ENCODE measurements at regions not wholly inside any gene's neighbourhood (a gene's known extent, or its start where the extent isn't known, plus 50 kb on each side); places are given as distances from the start of the nearest gene placed in this dataset.

DNA sequence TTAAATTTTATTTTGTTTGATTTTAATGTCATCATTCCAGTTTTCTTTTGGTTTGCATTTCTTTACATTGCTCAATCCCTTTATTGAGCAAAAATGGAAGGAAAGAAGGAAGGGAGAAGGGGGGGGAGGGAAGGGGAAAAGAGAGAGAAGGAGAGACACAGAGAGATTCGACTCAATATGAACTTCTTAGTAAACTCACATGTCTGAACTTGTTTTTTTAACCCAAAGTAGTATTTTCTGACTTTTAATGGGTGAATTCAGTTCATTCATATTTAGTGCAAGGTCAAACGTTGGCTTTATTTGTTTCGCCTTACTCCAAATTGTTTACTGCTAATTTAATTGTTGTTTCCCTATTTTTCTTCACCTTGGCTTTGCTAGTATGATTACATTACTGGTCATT lies 278.6 kb downstream of the COL12A1 start:
- TF ChIP-seq, protein P1, sequence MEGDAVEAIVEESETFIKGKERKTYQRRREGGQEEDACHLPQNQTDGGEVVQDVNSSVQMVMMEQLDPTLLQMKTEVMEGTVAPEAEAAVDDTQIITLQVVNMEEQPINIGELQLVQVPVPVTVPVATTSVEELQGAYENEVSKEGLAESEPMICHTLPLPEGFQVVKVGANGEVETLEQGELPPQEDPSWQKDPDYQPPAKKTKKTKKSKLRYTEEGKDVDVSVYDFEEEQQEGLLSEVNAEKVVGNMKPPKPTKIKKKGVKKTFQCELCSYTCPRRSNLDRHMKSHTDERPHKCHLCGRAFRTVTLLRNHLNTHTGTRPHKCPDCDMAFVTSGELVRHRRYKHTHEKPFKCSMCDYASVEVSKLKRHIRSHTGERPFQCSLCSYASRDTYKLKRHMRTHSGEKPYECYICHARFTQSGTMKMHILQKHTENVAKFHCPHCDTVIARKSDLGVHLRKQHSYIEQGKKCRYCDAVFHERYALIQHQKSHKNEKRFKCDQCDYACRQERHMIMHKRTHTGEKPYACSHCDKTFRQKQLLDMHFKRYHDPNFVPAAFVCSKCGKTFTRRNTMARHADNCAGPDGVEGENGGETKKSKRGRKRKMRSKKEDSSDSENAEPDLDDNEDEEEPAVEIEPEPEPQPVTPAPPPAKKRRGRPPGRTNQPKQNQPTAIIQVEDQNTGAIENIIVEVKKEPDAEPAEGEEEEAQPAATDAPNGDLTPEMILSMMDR (IDR thresholded peaks at IDR 0.05), result no peak
- TF ChIP-seq POLR2A (IDR thresholded peaks at IDR 0.05), result no peak
